ENCODE measurements at regions not wholly inside any gene's neighbourhood (a gene's known extent, or its start where the extent isn't known, plus 50 kb on each side); places are given as distances from the start of the nearest gene placed in this dataset.
"Not testable (repeated sequence)": the region's sequence is repeated elsewhere in the genome, so short reads cannot be mapped to it uniquely, and the experiment has no call there.

GRCh38 chr15:95635666-95636065 is 694.8 kb upstream of the NR2F2 start:
- Histone ChIP-seq H3K4me1 (no peaks in the 10 kb centered on the region), H3K4me3 (ENCODE audit: low read depth, low read length) (no peak overlapping the region), H3K27me3 (no peaks in the 10 kb centered on the region), H3K9me3 (no peaks in the 10 kb centered on the region), H3K36me3 (no peaks in the 10 kb centered on the region)
- DNase-seq = no peak
- TF ChIP-seq CTCF (IDR thresholded peaks at IDR 0.05; ENCODE audit: low read depth, low read length) = no peak

- Histone ChIP-seq H3K27me3 (no peaks in the 10 kb centered on the region), H3K4me1 (no peaks in the 10 kb centered on the region), H3K4me3 (ENCODE audit: low read depth, low read length) (no peak overlapping the region), H3K36me3 (no peaks in the 10 kb centered on the region), H3K9me3 (no peaks in the 10 kb centered on the region)
- DNase-seq = no peak
- no peak for TF ChIP-seq CTCF (IDR thresholded peaks at IDR 0.05; ENCODE audit: low read depth, low read length)
Measured at GRCh38 chr15:95636107-95636506, 694.4 kb upstream of the NR2F2 start.

- H3K9me3 ChIP-seq; DNase-seq; H3K27me3 ChIP-seq; H3K4me1 ChIP-seq; H3K36me3 ChIP-seq; H3K4me3 ChIP-seq (ENCODE audit: low read depth, low read length): not testable (repeated sequence)
Measured at GRCh38 chr15:95637234-95637633, 693.3 kb upstream of the NR2F2 start.

- no peaks in the 10 kb centered on the region for H3K36me3 ChIP-seq
- no peaks in the 10 kb centered on the region for H3K9me3 ChIP-seq
- no peak for DNase-seq
- H3K27me3 ChIP-seq = no peaks in the 10 kb centered on the region
- H3K4me1 ChIP-seq = no peaks in the 10 kb centered on the region
- TF ChIP-seq CTCF (IDR thresholded peaks at IDR 0.05; ENCODE audit: low read depth, low read length) = no peak
- H3K4me3 ChIP-seq (ENCODE audit: low read depth, low read length) = no peak overlapping the region
Measured at GRCh38 chr15:95639208-95639607, 691.3 kb upstream of the NR2F2 start.

- no peaks in the 10 kb centered on the region for H3K4me1 ChIP-seq
- no peak for DNase-seq
- TF ChIP-seq CTCF (IDR thresholded peaks at IDR 0.05; ENCODE audit: low read depth, low read length) = no peak
- no peak overlapping the region for H3K4me3 ChIP-seq (ENCODE audit: low read depth, low read length)
- no peaks in the 10 kb centered on the region for H3K27me3 ChIP-seq
- H3K9me3 ChIP-seq = no peaks in the 10 kb centered on the region
- H3K36me3 ChIP-seq = no peaks in the 10 kb centered on the region
Measured at GRCh38 chr15:95644100-95644875, 686.2 kb upstream of the NR2F2 start.

- no peaks in the 10 kb centered on the region for H3K9me3 ChIP-seq
- DNase-seq = no peak
- no peak overlapping the region for H3K4me3 ChIP-seq (ENCODE audit: low read depth, low read length)
- H3K27me3 ChIP-seq = no peaks in the 10 kb centered on the region
- TF ChIP-seq CTCF (IDR thresholded peaks at IDR 0.05; ENCODE audit: low read depth, low read length) = no peak
- H3K4me1 ChIP-seq = no peaks in the 10 kb centered on the region
- no peaks in the 10 kb centered on the region for H3K36me3 ChIP-seq
Measured at GRCh38 chr15:95645791-95646338, 684.6 kb upstream of the NR2F2 start.
